NCI-H1417 treated with DMSO at 0.1 percent for 48 hours (cell line): ENCODE measurements at regions not wholly inside any gene's neighbourhood (a gene's known extent, or its start where the extent isn't known, plus 50 kb on each side); places are given as distances from the start of the nearest gene placed in this dataset.
"Not testable (repeated sequence)": the region's sequence is repeated elsewhere in the genome, so short reads cannot be mapped to it uniquely, and the experiment has no call there.

Experiments
- DNase-seq: peaks from one replicate; lab custom pipeline; 2025; lab: John Stamatoyannopoulos, UW

DNA sequence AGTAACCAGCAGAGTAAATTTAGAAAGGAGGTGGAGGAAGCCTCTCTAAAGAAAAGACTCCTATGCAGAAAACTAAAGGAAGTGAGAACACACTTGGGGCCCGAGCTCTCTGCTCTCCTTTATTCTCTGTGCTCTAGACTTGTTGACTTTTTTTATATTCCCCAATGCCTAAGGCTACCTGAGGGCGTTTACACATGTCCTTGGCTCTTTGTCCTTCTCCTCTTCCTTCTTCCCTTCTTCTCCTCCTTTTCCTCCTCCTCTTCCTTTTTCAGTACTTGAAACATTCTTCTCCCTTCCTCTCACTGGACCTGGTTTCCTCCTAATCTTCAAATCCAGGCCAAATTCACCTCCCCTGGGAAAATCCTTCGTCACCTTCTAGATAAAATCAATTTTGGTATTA, 256.4 kb upstream of the TRPC7 start:
- no peak for DNase-seq

DNA sequence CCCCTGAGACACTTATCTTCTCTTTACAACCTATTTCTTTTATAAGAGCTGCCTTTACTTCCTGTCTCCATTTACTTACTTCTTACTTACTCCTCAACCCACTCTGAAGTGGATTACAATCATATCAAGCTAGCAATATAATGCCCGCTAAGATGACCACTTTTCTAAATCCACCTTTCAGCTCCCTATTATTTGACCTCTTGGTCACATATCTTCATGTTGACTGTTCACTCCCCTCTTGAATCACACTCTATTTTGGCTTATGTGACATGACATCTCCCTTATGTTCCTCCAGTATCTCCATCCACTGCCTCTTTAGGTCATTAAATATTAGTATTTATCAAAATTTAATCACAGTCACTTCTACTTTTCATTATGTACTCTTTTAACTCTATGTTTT, 255.3 kb upstream of the TRPC7 start:
- no peak for DNase-seq

DNA sequence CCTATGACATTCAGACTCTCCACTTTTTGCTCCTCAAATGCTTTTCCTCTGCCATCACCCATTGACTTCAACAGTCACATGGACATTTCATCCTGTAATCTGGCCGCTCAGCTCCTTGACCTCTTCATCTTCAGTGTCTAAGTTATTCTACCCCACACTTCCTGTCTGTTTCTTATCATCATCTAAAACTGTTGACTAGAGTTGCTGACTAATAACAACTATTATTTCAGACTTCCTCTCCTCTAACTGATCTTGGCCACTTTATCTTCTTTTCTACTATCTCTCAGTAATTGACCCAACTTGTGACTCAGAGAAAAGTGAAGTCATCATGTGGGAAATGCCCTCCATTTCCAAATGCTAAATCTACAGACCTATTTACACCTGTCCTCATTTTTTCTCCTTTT, 254.7 kb upstream of the TRPC7 start:
- no peak for DNase-seq

DNA sequence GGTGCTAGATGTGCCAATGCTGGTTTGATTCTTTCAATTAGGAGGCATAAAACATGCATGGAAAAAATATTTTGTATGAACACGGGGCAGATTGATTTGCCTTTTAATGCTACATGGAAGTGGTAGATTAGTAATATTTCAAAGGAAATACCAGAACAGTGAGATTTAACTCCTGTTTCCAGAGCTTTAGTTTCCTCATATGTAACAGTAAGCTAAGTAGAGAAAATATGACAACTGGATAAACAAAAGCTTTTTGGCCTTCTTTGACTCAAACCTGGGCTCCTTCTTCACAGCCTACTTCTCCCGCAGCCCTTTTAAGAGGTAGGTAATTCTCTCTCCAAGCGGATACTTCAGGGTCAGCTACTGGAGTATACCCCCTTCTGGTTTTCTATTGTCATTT, 254.2 kb upstream of the TRPC7 start:
- DNase-seq = no peak

DNA sequence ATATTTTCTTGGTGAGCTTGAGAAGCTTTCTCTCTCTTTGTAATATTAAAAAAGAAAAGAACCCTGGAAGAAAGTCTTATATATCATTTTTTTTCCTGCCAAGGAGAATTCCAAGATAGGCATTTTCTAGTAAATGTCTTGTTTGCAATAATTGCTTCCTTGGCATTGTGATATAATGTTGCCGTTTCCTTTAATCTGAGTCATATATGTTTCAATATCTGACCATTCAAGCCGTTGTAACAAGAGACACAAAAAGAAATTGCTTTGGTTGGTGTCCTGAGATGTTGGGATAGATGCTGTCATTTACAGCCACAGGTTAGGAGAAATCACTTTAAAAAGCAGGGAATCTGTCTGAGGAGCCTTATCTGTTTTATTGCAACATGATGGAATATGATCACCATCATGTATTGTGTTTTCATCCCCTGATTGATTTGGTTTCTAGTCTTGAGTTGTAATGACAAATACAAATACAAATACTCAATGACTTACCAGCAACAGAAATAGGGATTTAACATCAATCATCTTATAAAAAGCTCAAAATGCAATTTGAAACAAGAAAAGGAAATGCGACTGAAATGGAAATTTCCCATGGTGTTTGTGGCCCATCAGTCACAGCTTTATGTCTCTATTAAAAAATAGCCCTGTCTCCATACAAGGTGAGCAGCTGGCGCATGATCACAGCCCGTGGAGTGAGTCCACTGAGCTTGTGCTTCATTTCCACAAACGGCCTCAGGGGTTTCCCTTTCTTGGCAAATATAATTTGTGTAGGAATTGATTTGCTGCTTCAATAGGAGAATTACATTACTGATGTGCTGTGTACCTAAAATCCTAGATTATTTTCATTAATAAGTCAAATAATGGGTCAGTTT, 250.1 kb upstream of the TRPC7 start:
- no peak for DNase-seq

DNA sequence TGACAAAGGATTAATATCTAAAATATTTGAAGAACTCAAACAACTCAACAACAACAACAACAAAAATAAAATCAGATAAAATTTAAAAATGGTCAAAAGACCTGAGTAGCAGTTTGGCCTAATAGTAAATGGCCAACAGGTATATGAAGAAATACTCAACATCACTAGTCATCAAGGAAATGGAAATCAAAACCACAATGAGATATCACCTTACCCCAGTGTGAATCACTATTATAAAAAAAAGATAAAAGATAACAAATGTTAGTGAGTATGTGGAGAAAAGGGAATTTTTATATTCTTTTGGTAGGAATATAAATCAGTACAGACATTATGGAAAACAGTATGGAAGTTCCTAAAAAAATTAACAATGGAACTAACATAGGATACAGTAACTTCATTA, 247.9 kb upstream of the TRPC7 start:
- DNase-seq = no peak

DNA sequence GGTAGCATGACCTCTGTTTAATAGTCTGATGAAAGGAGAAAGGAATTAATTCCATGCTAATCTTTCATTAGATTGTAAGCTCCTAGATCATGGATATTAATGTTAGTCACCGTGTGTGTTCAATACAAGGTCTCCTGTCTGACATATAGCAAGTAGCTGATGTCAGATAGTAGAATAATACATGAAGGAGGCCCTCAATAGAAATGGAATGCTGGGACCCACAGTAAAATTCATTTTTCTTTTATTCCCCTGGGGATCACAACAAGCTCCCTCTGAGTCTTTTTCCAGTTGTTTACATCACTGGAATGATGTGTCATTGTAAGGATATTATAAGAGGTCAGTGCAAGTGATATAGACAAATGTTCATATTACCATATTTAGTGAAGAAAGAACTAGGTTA, 240.3 kb upstream of the TRPC7 start:
- no peak for DNase-seq

DNA sequence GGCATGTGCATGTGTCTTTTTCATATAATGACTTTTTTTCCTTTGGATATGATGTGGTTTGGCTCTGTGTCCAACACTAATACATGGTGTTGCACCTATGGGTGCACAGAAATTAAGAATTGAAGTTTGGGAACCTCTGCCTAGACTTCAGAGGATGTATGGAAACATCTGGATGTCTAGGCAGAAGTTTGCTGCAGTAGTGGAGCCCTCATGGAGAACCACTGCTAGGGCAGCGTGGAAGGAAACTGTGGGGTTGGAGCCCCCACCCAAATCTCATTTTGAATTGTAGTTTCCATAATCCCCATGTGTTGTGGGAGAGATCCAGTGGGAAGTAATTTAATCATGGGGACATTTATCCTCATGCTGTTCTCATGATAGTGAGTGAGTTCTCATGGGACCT, 235.0 kb upstream of the TRPC7 start:
- DNase-seq = no peak

DNA sequence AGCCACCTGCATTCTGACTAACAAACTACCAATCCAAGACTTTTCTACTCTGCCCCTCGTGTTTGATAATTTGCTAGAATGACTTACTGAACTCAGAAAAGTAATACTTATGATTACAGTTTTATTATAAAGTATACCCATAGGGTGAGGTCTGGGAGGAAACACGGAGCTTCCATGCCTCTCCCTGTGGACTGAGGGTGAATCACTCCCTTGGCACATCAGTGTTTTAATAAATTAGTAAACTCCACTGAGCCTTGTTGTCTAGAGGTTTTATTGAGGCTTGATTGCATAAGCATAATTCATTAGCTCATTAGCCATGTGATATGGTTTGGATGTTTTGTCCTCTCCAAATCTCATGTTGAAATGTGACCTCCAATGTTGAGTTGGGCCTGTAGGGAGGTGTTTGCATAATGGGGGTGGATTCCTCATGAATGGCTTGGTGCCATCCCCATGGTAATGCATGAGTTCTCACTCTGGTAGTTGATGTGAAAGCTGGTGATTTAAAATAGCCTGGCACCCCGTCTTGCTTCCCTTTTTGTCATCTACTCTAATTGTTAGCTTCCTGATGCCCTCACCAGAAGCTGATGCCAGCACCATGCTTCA, 233.6 kb upstream of the TRPC7 start:
- no peak for DNase-seq

DNA sequence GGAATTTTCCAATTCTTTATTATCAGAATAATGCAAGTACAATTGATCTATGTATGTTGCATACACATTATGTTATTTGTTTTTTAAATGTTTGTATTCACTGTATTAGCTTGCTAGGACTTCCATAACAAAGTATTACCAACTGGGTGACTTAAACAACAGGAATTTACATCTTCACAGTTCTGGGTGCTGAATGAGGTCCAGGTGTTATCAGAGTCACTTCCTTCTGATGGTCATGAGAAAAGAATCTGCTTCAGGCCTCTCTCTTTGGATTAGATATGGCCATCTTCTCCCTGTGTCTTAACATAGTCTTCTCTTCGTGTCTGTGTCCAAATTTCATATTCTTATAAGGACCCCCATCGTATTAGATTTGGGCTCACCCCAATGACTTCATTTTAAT, 229.1 kb upstream of the TRPC7 start:
- no peak for DNase-seq

DNA sequence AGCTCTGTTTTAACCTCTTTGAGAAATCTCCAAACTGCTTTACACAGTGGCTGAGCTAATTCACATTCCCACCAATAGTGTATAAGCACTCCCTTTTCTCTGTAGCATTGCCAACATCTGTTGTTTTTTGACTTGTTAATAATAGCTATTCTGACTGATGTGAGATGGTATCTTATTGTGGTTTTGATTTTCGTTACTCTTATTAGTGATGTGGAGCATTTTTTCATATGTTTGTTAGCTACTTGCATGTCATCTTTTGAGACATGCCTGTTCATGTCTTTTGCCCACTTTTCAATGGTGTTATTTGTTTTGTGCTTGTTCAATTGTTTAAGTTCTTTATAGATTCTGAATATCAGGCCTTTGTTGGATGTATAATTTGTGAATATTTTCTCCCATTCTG, 225.2 kb upstream of the TRPC7 start:
- DNase-seq = no peak

DNA sequence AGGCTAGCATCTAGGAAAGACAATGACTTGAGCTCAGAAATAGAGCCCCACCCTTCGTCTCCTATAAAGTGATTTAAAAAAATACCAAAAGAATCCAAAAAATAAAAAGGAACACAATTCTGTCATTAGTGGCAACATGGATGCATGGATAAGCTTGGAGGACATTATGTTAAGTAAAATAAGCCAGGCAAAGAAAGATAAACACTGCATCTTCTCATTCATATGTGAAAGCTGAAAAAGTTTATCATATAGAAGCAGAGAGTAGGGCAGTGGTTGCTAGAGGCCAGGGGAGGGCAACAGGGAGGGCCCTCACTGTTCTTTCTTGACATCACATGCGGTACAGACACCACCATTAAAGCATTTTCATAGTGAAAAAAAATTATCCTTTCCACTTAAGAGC, 220.9 kb upstream of the TRPC7 start:
- no peak for DNase-seq

DNA sequence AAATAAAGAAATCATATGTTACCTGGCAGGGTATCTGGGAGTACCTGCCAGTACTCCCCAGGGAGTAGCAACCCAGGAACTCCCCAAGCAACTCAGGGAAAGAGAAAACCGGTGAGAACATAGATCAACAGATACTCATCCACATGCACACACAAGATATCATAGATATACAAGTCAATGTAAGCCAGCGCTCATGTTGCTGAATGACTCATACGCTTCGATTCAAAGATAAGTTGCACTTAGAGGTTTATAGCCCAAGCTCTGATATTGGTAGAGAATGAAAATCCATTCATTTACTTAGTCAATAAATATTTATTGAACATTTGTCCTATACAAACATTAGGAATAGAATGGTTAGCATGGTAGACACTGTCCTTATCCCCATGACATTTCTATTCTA, 219.1 kb upstream of the TRPC7 start:
- DNase-seq = no peak

DNA sequence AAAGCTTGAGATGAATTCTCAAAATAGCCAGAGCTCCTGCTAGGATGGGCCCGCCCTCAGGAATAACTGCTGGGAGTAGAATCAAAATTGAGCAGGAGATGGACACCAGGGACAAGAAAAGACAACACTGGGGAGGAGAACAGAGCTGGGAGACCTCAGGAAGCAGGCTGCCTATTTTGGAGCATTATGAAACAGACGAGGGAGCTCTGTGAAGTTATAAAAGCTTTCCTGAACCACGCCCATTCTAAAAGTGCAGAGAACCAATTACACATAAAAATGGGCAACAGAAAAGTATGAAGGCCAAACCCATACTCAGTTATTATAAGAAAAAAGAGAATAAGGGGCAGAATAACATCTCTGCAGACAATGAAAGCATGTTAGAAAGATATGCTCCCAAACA, 213.9 kb upstream of the TRPC7 start:
- DNase-seq = no peak

DNA sequence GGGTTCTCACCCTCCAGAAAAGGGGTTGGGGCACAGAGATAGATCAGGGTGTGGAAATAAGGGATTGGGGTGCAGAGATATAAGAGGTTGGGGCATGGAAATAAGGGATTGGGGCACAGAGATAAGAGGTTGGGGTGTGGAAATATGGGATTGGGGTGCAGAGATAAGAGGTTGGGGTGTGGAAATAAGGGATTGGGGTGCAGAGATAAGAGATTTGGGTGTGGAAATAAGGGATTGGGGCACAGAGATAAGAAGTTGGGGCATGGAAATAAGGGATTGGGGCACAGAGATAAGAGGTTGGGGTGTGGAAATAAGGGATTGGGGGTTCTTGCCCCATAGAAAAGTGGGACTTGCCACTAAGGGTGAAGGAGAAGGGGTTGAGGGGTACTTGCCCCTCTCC, 204.5 kb upstream of the TRPC7 start:
- not testable (repeated sequence) for DNase-seq

DNA sequence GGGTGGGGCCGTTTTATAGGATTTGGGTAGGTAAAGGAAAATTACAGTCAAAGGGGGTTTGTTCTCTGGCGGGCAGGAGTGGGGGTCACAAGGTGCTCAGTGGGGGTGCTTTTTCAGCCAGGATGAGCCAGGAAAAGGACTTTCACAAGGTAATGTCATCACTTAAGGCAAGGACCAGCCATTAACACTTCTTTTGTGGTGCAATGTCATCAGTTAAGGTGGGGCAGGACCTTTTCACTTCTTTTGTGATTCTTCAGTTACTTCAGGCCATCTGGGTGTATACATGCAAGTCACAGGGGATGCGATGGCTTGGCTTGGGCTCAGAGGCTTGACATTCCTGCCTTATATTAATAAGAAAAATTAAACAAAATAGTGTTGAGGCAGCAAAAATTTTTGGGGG, 200.1 kb upstream of the TRPC7 start:
- DNase-seq = not testable (repeated sequence)

DNA sequence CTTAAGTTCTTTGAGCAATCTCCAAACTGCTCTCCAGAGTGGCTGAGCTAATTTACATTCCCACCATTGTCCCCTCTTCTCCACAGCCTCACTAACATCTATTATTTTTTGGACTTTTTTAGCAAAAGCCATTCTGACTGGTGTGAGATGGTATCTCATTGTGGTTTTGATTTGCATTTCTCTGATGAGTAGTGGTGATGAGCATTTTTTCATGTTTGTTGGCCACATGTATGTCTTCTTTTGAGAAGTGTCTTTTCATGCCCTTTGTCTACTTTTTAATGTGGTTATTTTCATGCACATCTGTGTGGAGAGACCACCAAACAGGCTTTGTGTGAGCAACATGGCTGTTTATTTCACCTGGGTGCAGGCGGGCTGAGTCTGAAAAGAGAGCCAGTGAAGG, 199.7 kb upstream of the TRPC7 start:
- DNase-seq = not testable (repeated sequence)

DNA sequence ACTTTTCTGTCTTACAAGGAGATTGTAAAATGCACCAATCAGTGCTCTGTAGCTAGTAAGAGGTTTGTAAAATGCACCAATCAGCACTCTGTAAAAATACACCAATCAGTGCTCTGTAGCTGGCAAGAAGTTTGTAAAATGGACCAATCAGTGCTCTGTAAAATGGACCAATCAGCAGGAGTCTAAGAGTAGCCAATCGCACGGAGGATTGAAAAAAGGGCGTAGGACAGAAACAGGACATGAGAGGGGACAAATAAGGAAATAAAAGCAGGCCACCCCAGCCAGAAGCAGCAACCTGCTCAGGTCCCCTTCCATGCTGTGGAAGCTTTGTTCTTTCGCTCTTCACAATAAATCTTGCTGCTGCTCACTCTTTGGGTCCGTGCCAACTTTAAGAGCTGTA, 199.1 kb upstream of the TRPC7 start:
- DNase-seq = not testable (repeated sequence)

DNA sequence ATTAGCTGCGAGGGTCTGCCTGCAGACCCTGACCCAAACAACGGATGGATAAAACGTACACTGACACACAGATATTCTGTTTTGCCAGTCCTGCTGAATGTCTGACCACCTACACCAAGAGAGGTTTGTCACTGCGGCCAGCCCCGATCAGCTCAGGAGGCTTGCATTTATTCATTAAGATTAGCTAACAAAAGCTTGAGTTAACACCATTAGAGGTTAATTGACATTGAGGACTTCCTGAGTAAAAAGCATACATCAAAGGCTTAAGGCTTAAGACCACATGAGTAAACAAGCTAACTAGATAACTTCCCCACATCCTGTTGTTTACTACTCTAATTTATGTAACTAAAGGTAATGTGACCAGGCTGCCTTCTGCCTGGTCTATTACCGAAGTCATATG, 198.1 kb upstream of the TRPC7 start:
- DNase-seq = no peak

DNA sequence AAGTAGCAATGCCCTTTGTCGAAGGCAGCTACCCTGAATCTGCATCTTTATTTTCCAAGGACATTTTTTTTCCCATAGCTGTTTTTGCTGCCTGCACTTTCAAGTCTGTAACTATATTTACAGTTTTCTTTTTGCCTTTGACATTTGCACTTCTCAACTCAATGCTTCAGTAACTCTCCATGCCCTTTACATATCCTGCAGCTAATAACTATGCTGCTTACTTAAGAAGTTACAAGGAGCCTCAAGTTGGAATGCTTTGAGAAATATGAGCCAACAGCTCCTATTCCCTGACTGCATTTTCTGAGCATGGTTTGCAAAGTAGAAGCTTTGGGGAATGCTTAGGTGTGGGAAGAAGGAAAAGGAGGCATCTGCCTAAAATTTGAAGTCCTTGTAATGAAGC, 194.8 kb upstream of the TRPC7 start:
- DNase-seq = no peak

DNA sequence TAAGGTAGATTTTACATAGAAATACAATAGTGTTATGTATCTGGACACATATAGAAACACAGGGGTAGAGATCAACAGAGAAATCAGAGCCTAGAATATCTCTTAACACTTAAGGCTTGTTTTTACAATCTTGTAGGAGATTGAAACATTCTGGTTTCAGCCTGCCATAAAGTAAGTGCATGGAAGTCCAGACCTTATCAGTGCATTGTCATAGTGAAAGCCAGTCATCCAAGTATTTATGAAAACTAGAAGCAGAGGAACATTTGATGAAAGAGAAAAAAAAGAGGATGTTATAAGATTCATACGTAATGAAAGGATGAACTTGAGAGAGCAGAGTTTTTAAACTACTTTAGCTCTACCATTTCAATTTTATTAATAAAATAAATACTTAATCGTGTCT, 194.3 kb upstream of the TRPC7 start:
- DNase-seq = no peak

DNA sequence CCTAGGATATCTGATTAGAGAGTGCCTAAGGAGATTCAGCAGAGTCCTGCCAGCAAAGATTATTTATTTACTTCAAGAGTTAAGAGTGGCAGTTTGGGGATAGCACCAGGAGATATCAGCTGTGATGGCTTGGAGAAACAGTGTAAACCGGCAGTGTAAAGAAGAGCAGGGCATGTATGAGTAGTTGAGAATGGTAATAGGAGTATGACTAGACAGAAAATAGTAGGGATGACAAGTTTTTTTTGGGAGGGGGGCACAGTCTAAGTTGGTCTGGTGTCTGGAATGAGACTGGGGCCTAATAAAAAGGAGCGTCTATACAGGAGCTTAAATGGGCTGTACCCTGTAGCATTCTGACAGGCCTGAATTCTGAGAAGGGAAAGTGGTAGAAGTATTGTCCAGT, 181.8 kb upstream of the TRPC7 start:
- not testable (repeated sequence) for DNase-seq

DNA sequence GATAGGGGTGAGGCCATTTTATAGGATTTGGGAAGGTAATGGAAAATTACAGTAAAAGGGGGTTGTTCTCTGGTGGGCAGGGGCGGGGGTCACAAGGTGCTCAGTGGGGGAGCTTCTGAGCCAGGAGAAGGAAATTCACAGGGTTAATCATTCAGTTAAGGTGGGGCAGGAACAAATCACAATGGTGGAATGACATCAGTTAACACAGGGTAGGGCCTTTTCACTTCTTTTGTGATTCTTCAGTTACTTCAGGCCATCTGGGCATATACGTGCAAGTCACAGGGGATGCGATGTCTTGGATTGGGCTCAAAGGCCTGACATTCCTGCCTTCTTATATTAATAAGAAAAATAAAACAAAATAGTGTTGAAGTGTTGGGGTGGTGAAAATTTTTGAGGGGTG, 181.1 kb upstream of the TRPC7 start:
- DNase-seq = not testable (repeated sequence)

DNA sequence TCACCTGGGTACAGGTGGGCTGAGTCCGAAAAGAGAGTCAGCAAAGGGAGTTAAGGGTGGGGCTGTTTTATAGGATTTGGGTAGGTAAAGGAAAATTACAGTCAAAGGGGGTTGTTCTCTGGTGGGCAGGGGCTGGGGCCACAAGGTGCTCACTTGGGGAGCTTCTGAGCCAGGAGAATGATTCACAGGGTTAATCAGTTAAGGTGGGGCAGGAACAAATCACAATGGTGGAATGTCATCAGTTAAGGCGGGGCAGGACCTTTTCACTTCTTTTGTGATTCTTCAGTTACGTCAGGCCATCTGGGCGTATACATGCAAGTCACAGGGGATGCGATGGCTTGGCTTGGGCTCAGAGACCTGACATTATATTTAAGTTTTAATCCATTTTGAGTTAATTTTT, 179.7 kb upstream of the TRPC7 start:
- DNase-seq = not testable (repeated sequence)
